Naive thymus-derived CD8-positive, alpha-beta T cell (primary cell): ENCODE measurements at regions not wholly inside any gene's neighbourhood (a gene's known extent, or its start where the extent isn't known, plus 50 kb on each side); places are given as distances from the start of the nearest gene placed in this dataset.
A peak's percentile ranks its signal among the peaks of the same experiment; 100 is the strongest.

Source experiments
- ATAC-seq, 2 donors: fragments of 150-1000 bp; cut with Tn5 transposase in 1 of 2; sonication (Bioruptor Pico), chemical (Tn5 transposase) in 1 of 2; 1 replicate in 1 of 2; 2 replicates in 1 of 2; pipeline ENCODE4 v1.10.0; 2021; ENCODE audit warnings: mild to moderate bottlenecking in 2 of 2, moderate library complexity in 2 of 2
- POLR2A ChIA-PET: fragments of 350-600 bp; sonication (Branson Sonifier 250); formaldehyde crosslinking; loops from one replicate; lab custom pipeline; 2021; ENCODE audit warnings: antibody characterized with exemption; lab: Charles Lee
- DNase-seq, 10 donors: peaks; one replicate each; pipeline versions ENCODE4 v3.0.0 to v3.0.0-alpha.2; 2020 to 2022
- H3K27ac Mint-ChIP-seq, 10 donors: one replicate each; pipeline ENCODE4 v1.8.0; 2020 to 2022; ENCODE audit warnings: mild to moderate bottlenecking in 10 of 10, mixed read lengths in 10 of 10, moderate library complexity in 4 of 10, inconsistent platforms in 1 of 10
- H3K27me3 Mint-ChIP-seq, 5 donors: one replicate each; pipeline ENCODE4 v1.8.0; 2021 to 2022; ENCODE audit warnings: mixed read lengths in 5 of 5
- H3K36me3 Mint-ChIP-seq, 3 donors: one replicate each; pipeline ENCODE4 v1.8.0; 2020 to 2022; ENCODE audit warnings: mixed read lengths in 3 of 3, mild to moderate bottlenecking in 2 of 3, inconsistent platforms in 1 of 3
- H3K4me1 Mint-ChIP-seq, 4 donors: one replicate each; pipeline ENCODE4 v1.8.0; 2021 to 2022; ENCODE audit warnings: mixed read lengths in 4 of 4
- H3K4me3 Mint-ChIP-seq, 10 donors: one replicate each; pipeline ENCODE4 v1.8.0; 2020 to 2022; ENCODE audit warnings: mild to moderate bottlenecking in 10 of 10, mixed read lengths in 10 of 10, moderate library complexity in 6 of 10, inconsistent platforms in 1 of 10
- H3K9me3 Mint-ChIP-seq, 9 donors: one replicate each; pipeline ENCODE4 v1.8.0; 2020 to 2022; ENCODE audit warnings: mixed read lengths in 9 of 9, mild to moderate bottlenecking in 3 of 9, inconsistent platforms in 1 of 9, moderate library complexity in 1 of 9

DNA sequence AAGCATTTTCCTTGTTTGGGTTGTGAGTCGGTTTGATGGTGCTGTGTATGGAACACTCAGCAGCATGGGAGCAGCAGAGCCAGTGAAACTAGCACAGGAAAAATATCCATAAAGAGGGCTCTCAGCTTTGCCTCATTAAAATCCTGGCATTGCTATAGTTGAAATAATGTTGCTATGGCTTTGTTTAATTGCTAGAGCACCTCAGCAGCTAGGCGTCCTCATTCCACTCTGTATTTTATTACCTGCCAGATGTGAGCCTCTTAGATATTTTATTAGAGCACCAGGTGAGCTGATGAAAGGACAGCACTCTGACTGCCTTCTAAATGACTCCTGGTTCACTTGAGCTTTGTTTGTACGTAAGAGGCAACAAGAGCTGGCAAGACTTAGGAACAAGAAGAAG, 232.4 kb downstream of the MTX2 start:
- POLR2A ChIA-PET, result no interaction called here
- Mint-ChIP-seq H3K27me3 (peaks cover 5 to 32% (median 6%) of the 10 kb centered on the region in 5 donors), H3K4me3 (no peak overlapping the region), H3K27ac (no peak overlapping the region), H3K36me3 (no peaks in the 10 kb centered on the region), H3K4me1 (no peaks in the 10 kb centered on the region), H3K9me3 (no peaks in the 10 kb centered on the region)
- no peak for ATAC-seq
- no peak for DNase-seq

- DNase-seq, result no peak
- no peaks in the 10 kb centered on the region for H3K36me3 Mint-ChIP-seq
- no peak overlapping the region for H3K4me3 Mint-ChIP-seq
- ATAC-seq, result no peak
- peaks cover 5 to 32% (median 6%) of the 10 kb centered on the region in 5 donors for H3K27me3 Mint-ChIP-seq
- H3K27ac Mint-ChIP-seq, result no peak overlapping the region
- no peaks in the 10 kb centered on the region for H3K4me1 Mint-ChIP-seq
- POLR2A ChIA-PET, result no interaction called here
- H3K9me3 Mint-ChIP-seq, result no peaks in the 10 kb centered on the region
Observed at GRCh38 chr2:176502619-176503018, 233.4 kb downstream of the MTX2 start.

GRCh38 chr2:176503776-176504175, 234.5 kb downstream of the MTX2 start:
- peaks cover 2 to 30% (median 5%) of the 10 kb centered on the region in 5 donors for H3K27me3 Mint-ChIP-seq
- no peak for ATAC-seq
- no peaks in the 10 kb centered on the region for H3K9me3 Mint-ChIP-seq
- POLR2A ChIA-PET, result no interaction called here
- H3K4me3 Mint-ChIP-seq, result no peak overlapping the region
- H3K4me1 Mint-ChIP-seq, result no peaks in the 10 kb centered on the region
- no peak overlapping the region for H3K27ac Mint-ChIP-seq
- no peak for DNase-seq
- no peaks in the 10 kb centered on the region for H3K36me3 Mint-ChIP-seq

DNA sequence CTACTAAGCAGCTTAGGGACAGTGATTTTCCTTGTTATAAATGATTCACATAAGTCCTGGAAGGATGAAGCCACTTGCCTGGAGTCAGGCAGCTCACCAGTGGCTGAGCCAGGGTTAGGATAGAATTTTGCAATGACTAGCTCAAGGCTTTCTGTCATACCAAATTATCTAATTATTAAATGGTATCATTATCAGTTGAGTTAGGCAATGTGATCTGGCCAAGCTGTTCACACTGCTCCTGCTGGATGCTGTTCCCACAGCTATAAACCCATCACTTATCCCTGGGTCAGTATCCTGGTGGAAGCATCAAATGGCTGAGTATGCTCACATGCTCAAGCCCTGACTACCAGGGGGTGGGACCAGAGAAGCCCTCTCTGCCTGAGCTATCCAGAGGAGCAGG, 235.2 kb downstream of the MTX2 start:
- Mint-ChIP-seq H3K27ac (no peak overlapping the region), H3K4me1 (no peaks in the 10 kb centered on the region), H3K9me3 (no peaks in the 10 kb centered on the region), H3K27me3 (peaks cover 2 to 30% (median 5%) of the 10 kb centered on the region in 5 donors), H3K4me3 (no peak overlapping the region), H3K36me3 (no peaks in the 10 kb centered on the region)
- POLR2A ChIA-PET, result no interaction called here
- no peak for ATAC-seq
- no peak for DNase-seq

- H3K4me1 Mint-ChIP-seq, result no peaks in the 10 kb centered on the region
- no peak for ATAC-seq
- DNase-seq, result no peak
- H3K4me3 Mint-ChIP-seq, result no peak overlapping the region
- POLR2A ChIA-PET, result no interaction called here
- H3K27me3 Mint-ChIP-seq, result peaks cover 0 to 15% (median 5%) of the 10 kb centered on the region in 5 donors
- no peaks in the 10 kb centered on the region for H3K9me3 Mint-ChIP-seq
- H3K27ac Mint-ChIP-seq, result no peak overlapping the region
- H3K36me3 Mint-ChIP-seq, result no peaks in the 10 kb centered on the region
Observed at GRCh38 chr2:176507786-176508185, 238.5 kb downstream of the MTX2 start.

DNA sequence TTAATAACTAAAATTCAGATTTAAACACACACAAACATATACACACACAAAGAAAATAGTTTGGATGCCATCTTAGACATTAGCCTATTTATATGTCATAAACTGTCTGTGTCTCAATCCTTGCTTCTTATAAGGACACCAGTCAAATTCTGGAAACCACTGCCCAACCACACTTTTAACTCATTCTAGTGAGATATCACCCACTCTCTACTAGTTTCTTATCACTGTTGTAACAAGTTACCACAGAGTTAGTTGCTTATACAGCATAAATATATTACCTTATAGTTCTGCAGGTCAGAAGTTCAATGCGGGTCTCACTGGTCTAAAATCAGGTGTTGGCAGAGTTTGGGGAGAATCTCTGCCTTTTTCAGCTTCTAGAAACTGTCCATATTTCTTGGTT, 239.1 kb downstream of the MTX2 start:
- no peaks in the 10 kb centered on the region for H3K4me1 Mint-ChIP-seq
- ATAC-seq (no peak), DNase-seq (no peak)
- H3K36me3 Mint-ChIP-seq, result no peaks in the 10 kb centered on the region
- H3K4me3 Mint-ChIP-seq, result no peak overlapping the region
- POLR2A ChIA-PET, result no interaction called here
- peaks cover 0 to 13% (median 5%) of the 10 kb centered on the region in 5 donors for H3K27me3 Mint-ChIP-seq
- H3K27ac Mint-ChIP-seq, result no peak overlapping the region
- no peaks in the 10 kb centered on the region for H3K9me3 Mint-ChIP-seq

- ATAC-seq, result no peak
- DNase-seq, result no peak
Observed at GRCh38 chr2:176508984-176509740, 239.9 kb downstream of the MTX2 start.

DNA sequence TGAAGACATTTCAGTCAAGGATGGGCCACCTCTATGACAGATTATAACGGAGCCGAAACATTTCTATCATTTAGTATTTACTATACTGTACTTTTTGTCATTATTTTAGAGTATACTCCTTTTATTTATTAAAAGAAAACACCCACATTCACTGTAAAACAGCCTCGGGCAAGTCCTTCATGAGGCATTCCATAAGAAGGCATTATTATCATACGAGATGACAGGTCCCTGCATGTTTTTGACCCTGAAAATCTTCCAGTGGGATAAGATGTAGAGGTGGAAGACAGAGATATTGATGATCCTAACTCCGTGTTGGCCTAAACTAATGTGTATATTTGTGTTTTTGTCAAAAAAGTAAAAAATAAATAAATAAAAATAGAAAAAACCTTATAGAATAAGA, 245.0 kb downstream of the MTX2 start:
- Mint-ChIP-seq H3K9me3 (no peaks in the 10 kb centered on the region), H3K27ac (no peak overlapping the region), H3K4me1 (peaks cover 3 to 17% (median 13%) of the 10 kb centered on the region in 4 donors), H3K4me3 (no peak overlapping the region), H3K27me3 (peaks cover 0 to 5% (median 0%) of the 10 kb centered on the region in 5 donors), H3K36me3 (no peaks in the 10 kb centered on the region)
- DNase-seq (no peak), ATAC-seq (no peak)
- POLR2A ChIA-PET, result no interaction called here

More at GRCh38 chr2:176508984-176509740, 239.9 kb downstream of the MTX2 start:
- POLR2A ChIA-PET, result no interaction called here
- Mint-ChIP-seq H3K36me3 (no peaks in the 10 kb centered on the region), H3K9me3 (no peaks in the 10 kb centered on the region), H3K27ac (peak overlapping the region in 1 of 10 donors; percentile 31), H3K4me3 (no peak overlapping the region), H3K4me1 (no peaks in the 10 kb centered on the region), H3K27me3 (peaks cover 0 to 10% (median 2%) of the 10 kb centered on the region in 5 donors)

GRCh38 chr2:176514805-176515500, 245.7 kb downstream of the MTX2 start:
- POLR2A ChIA-PET, result no interaction called here
- Mint-ChIP-seq H3K4me1 (peaks cover 3 to 17% (median 13%) of the 10 kb centered on the region in 4 donors), H3K4me3 (no peak overlapping the region), H3K27me3 (peaks cover 0 to 2% (median 0%) of the 10 kb centered on the region in 5 donors), H3K36me3 (no peaks in the 10 kb centered on the region), H3K9me3 (no peaks in the 10 kb centered on the region), H3K27ac (no peak overlapping the region)
- no peak for DNase-seq
- ATAC-seq, result no peak

- peak overlapping the region in 4 of 10 donors; percentile 2 to 35 (median 18) for H3K27ac Mint-ChIP-seq
- H3K4me1 Mint-ChIP-seq, result peaks cover 3 to 17% (median 13%) of the 10 kb centered on the region in 4 donors
- POLR2A ChIA-PET, result no interaction called here
- H3K4me3 Mint-ChIP-seq, result peak overlapping the region in 4 of 10 donors; percentile 2 to 16 (median 12)
- H3K27me3 Mint-ChIP-seq, result peaks cover 0 to 3% (median 0%) of the 10 kb centered on the region in 5 donors
- ATAC-seq (peak in 1 of 2 donors; percentile 67), DNase-seq (peak in 3 of 10 donors; percentile 6 to 31 (median 15))
- no peaks in the 10 kb centered on the region for H3K36me3 Mint-ChIP-seq
- no peaks in the 10 kb centered on the region for H3K9me3 Mint-ChIP-seq
Observed at GRCh38 chr2:176516051-176516602, 246.9 kb downstream of the MTX2 start.

DNA sequence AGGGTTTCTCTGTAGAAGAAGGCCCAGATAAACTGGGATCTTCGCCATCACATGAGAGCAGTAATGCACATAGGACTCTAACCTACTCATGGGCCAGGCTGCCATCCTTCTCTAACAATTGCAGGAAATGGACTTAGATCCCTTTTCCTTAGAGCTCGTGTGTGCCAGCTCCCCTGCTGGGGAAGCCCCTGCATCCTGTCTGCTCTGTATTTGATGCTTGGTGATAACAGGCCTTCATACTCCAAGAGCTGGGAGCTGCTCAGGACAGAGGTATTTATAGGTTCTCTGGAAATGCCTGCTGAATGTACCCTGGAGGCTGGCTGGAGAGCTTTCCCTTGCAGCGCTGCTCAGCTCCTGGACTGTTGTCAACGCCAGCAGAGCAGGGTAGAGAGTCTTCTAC, 249.6 kb downstream of the MTX2 start:
- peaks cover 3 to 17% (median 13%) of the 10 kb centered on the region in 4 donors for H3K4me1 Mint-ChIP-seq
- peaks cover 0 to 5% (median 0%) of the 10 kb centered on the region in 5 donors for H3K27me3 Mint-ChIP-seq
- POLR2A ChIA-PET, result no interaction called here
- peak overlapping the region in 1 of 10 donors; percentile 27 for H3K27ac Mint-ChIP-seq
- no peak for DNase-seq
- no peak overlapping the region for H3K4me3 Mint-ChIP-seq
- no peaks in the 10 kb centered on the region for H3K36me3 Mint-ChIP-seq
- no peaks in the 10 kb centered on the region for H3K9me3 Mint-ChIP-seq
- no peak for ATAC-seq

DNA sequence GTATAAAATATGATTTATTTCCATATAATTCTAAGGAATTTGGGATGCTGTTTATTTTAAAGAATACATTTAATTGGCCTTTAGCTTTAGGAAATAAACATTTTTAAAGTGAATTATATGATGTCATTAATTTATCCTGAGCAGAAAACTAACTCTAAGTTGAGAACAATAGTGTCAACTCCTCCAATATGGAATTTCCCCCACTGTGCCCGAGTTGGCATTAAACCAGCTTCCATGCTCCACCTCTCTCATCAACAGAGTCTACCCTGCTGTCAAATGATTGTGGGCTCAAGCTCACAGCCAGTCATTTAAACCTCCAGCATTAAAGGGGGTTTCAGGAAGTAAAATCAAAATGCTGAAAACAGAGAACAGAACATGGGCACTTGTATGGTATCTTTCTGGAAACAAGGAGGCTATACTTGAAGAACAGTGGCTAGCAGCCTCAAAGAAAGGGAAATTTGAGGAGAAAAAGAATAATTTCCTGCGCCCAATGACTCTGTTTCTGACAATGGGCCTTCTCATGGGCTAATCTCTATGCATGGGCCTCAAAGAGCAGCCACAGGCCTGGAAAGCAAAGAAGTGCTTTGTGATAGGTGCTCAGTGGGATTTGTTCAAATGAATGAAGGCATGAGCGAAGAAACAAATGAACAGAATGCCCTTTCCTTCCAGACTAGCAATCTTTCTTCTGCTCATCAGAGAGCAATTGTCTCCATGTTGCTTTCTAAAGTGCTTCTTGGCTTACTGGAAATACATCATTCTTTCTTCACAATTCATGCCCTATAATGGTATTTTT, 252.8 kb downstream of the MTX2 start:
- Mint-ChIP-seq H3K36me3 (no peaks in the 10 kb centered on the region), H3K27ac (no peak overlapping the region), H3K4me3 (no peak overlapping the region), H3K9me3 (no peaks in the 10 kb centered on the region), H3K4me1 (no peaks in the 10 kb centered on the region), H3K27me3 (peaks cover 9 to 17% (median 12%) of the 10 kb centered on the region in 5 donors)
- ATAC-seq (no peak), DNase-seq (no peak)
- POLR2A ChIA-PET, result no interaction called here
